ENCODE measurements at regions not wholly inside any gene's neighbourhood (a gene's known extent, or its start where the extent isn't known, plus 50 kb on each side); places are given as distances from the start of the nearest gene placed in this dataset.

- no peak for DNase-seq (ENCODE audit: low spot score)
- no peak for TF ChIP-seq CTCF (IDR thresholded peaks at IDR 0.05; ENCODE audit: extremely low read depth, missing control alignments)
These were observed 163.0 kb upstream of the PPP2R2D start for GRCh38 chr10:131737543-131738395.

GRCh38 chr10:131738396-131738735 is 162.4 kb upstream of the PPP2R2D start:
- DNase-seq (ENCODE audit: low spot score), result no peak
- no peak for TF ChIP-seq CTCF (IDR thresholded peaks at IDR 0.05; ENCODE audit: extremely low read depth, missing control alignments)

- no peak for DNase-seq (ENCODE audit: low spot score)
These were observed 161.6 kb upstream of the PPP2R2D start for GRCh38 chr10:131739206-131739605.

GRCh38 chr10:131742500-131742951 is 158.3 kb upstream of the PPP2R2D start:
- TF ChIP-seq CTCF (IDR thresholded peaks at IDR 0.05; ENCODE audit: extremely low read depth, missing control alignments), result no peak
- DNase-seq (ENCODE audit: low spot score), result no peak

More at GRCh38 chr10:131739206-131739605, 161.6 kb upstream of the PPP2R2D start:
- no peak for TF ChIP-seq CTCF (IDR thresholded peaks at IDR 0.05; ENCODE audit: extremely low read depth, missing control alignments)

- peak; percentile 73 for DNase-seq (ENCODE audit: low spot score)
- no peak for TF ChIP-seq CTCF (IDR thresholded peaks at IDR 0.05; ENCODE audit: extremely low read depth, missing control alignments)
These were observed 157.3 kb upstream of the PPP2R2D start for GRCh38 chr10:131743190-131744151.

- no peak for DNase-seq (ENCODE audit: low spot score)
- TF ChIP-seq CTCF (IDR thresholded peaks at IDR 0.05; ENCODE audit: extremely low read depth, missing control alignments), result no peak
These were observed 156.5 kb upstream of the PPP2R2D start for GRCh38 chr10:131744346-131744745.

- no peak for TF ChIP-seq CTCF (IDR thresholded peaks at IDR 0.05; ENCODE audit: extremely low read depth, missing control alignments)
- DNase-seq (ENCODE audit: low spot score), result no peak
These were observed 155.2 kb upstream of the PPP2R2D start for GRCh38 chr10:131745591-131745990.
